ENCODE measurements at regions not wholly inside any gene's neighbourhood (a gene's known extent, or its start where the extent isn't known, plus 50 kb on each side); places are given as distances from the start of the nearest gene placed in this dataset.

DNA sequence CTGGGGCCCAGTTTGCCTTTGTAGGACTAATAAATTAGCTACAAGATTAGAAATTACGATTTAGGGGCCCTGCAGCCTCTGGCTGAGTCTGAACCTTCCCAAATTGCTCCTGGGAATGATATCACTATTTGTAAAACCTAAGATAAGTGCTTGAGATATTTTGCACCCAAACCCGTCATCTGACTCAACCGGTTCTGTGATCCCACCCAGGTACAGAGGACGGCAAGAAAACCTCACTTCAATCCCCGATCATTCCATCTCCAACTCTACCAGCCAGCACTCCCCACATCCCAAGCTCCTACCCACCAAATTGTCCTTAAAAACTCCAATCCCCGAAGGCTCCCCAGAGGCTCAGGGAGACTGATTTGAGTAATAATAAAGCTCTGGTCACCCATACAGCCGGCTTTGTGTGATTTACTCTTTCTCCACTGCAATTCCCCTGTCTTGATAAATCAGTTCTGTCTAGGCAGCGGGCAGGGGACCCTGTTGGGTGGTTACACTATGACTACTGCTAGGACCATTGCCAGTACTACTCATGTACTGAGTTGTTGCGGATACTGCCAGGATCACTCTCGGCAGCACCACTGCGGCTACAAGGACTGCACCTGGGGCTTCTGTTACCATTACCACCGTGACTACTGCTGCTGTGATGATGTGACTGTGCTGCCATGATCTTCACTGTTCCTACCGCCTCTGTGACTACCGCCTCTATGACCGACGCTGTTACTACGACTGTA, 73.1 kb downstream of the IRF8 start:
- no peak for ATAC-seq

DNA sequence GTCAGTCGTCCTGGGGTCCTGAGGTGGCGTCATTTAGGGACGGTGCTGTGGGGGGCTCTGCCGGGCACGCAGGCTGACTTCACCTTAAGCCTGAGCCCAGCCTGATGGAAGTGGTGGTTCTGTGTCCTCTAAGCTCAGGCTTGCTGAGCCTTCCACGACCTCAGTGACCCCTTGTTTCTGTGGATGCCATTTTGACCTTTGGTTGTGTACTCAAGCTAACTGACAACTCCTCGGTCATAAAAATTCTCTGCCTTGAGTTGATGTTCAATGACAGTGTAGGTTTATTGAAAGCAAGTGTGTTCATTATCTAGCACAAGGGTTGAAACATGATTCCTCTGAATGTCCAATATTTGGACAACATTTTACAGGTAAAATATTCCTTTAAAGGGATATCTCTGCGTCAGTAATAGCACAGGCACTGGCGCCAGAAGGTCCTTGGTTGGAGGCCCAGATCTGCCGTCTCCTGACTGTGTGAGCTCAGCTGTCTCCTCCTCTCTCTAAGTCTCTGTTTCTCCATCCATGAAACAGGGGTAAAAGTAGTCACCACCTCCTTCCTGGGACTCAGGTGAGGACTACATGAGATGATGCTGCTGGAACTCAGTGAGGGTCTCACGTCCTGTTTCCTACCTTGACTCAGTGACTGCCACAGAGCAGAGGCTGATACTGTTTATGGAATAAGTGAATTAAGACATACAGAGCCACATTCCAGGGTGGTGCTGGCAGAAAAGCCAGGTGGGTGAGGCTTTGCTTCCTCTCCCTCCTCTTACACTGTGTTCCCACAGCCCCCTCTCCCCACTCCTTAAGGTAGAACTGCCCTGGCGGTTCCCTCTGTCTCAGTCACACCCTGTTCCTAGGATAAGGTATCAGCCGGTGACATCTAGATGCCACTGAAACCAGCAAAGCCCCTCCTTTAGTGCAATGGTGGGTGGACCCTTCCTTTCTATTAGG, 75.7 kb downstream of the IRF8 start:
- DNase-seq (no peak), ATAC-seq (peak; percentile 48)

More for the DNA sequence above, 73.1 kb downstream of the IRF8 start:
- DNase-seq, result no peak

DNA sequence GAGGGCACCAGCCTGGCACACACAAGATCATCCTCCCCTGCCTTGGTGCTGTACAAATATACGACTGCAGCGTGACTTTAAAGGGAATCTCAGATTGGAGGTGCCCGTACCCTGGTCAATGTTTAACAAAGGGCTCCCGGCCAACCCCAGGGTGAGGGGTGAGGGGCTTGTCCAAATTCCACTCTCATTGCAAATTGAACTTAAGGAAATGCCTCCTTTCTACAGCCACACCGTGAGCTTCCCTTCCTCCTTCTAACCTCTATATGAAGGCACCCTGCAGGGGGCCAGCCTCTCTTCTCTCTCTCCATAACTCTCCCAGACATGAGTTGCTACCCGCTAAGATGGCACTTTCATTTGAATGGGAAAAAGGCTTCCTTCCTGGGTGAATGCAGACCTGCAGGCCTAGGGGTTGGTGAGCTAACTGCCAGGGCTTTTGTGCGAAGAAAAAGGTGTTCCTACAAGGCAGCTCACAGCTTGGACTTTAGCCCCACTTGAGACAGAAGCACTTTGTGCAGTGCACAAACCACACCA, 76.6 kb downstream of the IRF8 start:
- no peak for ATAC-seq
- no peak for DNase-seq

DNA sequence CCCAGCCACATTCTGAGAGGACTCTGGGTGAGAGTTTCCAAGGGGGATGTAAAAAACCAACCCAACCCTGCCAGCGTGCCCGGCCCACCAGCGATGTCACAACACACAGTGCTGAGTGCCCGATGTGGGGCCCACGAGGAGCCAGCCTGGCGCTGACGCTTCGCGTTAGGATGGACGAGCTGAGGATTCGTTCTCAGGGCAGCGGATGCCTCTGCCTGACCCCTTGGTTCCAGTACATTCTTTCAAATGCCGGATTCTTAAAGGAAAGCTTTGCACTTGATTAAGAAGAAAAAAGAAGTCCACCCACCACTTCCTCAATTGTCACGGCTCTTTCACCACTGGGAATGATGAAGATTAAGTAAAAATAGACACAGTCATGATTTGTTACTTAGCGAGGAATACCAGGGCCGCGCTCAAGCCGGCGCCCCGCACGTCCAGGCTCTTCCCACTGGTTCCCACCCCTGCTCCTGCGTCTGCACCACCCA, 79.4 kb downstream of the IRF8 start:
- ATAC-seq (no peak), DNase-seq (no peak)

DNA sequence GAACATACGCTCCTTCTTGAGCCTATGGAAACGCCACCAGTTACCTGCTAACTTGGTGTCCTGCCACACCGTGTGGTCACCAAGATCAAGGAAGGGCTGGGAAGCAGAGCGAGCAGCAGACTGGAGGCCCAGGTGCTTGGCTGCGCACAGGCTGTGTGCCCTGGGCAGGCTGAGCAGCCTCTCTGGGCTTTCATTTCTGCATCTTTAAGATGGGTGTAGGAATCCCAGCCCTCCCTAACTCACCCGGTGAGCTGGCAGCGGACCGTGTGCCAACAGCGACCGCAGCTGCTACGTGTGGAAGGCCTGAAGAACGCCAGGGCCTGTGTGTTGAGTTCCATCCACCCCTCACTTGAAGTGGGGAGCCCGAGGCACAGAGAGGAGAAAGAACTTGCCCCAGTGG, 80.0 kb downstream of the IRF8 start:
- ATAC-seq (no peak), DNase-seq (no peak)

DNA sequence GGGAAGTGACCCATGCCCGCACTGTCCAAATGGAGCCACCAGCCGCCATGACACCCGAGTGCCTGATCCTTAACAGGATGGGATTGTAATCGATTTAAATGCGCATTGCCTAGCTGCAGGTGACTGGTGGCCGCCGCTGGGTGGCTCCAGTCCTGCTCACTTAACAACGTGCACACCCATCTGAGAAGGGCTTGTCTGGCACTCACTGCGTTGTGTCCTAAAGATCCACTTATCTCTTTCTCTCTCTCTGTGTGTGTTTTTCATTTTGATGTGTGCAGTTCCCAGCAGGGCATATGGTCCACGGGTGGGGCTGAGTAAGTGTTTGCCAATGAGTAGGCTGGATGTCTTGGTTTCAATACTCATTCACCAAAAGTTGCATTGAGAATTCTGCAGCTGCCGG, 80.6 kb downstream of the IRF8 start:
- ATAC-seq (peak; percentile 24), DNase-seq (no peak)

DNA sequence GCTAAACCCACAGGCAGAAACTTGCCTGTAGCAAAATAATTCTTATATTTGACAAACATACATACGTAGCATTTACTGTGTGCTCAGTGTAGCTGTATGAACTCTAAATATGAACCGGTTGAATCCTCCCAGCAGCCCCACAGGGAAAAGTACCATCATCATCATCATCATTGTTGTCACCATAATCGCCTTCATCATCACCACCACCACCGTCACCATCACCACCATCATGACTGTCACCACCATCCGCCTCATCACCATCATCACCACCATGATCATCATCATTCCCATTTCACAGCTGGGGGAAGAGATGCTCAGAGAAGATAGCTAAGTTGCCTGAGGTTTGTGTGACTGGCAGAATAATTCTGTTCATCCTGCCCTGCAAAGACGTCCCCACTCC, 81.7 kb downstream of the IRF8 start:
- ATAC-seq (no peak), DNase-seq (no peak)

DNA sequence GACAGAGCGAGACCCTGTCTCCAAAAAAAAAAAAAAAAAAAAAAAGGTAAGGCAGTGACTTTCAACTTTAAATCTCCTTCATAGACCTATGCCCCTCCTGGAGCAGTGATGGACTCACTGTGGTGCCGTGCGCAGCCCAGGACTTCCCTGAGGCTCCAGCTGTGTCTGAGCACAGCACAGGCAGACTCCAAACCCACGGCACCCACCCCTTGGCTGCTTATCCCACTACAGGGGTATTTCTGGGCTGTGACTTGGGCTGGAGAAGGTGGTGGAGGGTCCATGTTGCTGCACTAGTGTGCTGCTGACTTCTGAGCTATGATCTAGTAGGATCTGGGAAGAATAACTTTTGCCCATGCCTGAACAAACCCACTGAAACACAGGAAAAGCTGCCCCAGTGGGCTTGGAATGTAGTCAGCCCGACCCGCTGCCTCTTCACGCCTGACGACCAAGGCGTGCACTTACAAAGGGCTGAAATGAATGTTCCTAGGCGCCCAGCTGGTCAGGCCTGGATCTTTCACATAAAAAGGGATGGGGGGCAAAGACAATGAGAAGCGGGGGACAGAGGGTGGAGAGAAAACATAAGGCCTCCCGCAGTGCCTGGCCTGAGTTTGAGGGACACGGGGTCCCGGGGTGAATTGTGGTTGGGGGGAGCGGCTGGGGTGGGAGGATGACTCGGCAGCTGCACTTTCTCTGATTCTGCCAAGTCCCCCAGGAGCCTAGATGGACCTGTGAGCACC, 83.0 kb downstream of the IRF8 start:
- DNase-seq (no peak), ATAC-seq (no peak)

DNA sequence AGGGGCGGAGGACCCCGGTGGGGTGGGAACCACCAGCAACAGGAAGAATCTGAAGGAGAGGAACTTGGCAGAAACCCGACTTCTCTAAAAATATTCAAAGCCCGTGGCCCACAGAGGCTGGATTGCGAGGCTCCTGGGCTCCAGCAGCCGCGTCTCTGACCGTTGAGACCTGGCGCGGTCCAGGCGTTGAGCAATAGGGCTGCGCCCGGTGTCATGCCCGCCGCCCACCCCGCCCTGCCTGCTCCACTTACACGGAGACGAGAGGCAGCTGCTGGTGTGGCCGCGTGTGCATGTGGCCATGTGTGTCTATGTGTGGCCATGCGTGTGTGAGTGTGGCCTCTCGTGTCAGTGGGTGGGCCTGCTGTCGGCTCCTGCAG, 83.6 kb downstream of the IRF8 start:
- no peak for ATAC-seq
- DNase-seq, result no peak

DNA sequence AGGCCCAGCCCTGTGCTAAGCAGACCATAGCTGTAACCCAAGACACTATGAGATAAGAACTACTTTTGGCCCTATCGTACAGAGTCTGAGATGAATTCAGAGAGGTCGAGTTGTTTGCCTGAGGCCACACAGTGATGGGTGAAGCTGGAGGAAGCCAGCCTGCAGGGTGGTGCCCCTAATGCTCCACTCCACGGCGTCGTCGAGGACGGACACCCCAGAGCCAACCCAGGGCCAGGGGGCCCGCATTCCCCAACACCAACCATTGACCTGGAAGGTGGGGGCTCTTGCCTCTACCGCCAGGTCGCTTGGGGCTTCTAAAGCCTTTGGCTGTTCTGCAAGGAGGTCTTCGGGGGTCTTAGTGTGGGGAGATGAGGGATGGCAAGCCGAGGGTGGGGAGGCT, 84.1 kb downstream of the IRF8 start:
- no peak for ATAC-seq

DNA sequence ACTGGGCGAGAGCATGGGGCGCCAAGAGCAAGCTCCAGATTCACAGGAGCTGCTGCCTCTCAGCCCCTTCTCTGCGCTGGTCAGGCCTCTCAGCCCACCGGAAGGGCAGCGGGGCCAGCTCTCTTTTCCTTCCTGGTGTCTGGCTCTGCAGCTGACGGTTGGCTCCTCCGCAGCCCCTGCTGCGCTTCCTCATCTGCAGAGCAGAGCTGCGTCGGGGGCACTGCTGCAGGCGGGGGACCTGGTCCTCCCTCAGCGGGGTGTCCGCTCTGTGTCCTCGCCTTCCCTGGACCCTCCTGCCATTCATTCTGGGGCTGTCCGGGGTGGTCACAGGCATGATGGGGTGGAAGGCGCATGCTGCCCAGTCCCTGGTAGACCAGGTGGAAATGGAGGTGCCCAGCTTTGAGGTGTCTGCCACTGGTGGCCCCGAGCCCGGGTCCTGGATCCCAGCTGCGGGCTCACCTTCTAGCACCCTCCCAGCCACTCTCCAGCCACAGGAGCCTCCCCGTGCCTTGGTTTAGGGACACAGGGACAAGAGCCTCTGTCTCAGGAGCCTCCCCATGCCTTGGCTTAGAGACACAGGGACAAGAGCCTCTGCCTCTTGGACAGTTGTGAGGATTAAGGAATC, 84.8 kb downstream of the IRF8 start:
- no peak for ATAC-seq
- no peak for DNase-seq

More for the DNA sequence above, 84.1 kb downstream of the IRF8 start:
- no peak for DNase-seq

DNA sequence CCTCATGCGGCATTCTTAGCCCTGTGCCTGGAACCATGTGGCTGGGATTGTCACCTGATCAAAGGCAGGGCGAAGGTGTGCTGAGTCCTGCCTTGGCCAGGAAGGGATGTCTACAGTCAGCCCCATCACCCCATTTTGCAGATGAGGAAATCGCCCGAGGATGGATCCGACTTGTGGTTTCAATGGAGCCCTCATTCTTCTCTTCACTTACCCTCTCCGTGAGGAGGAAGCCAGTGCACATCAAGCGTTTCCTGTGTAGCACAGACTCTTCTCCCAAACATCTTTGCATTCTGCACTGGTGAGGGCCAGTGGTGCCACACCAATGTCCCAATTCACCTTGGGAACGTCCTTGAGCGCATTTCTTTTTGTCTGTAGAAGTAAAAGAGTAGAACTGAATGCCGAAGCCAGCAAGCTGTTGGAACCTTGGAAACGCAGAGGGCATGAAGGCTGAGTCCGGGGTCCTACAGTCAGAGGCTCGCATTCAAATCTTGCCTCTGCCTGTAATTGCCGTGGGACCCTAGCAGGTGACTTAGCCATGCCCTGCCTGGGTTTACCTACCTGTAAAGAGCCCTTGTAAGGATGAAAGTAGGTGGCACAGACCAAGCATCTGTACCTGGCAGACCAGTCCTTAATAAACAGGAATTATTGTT, 85.4 kb downstream of the IRF8 start:
- ATAC-seq (no peak), DNase-seq (no peak)

DNA sequence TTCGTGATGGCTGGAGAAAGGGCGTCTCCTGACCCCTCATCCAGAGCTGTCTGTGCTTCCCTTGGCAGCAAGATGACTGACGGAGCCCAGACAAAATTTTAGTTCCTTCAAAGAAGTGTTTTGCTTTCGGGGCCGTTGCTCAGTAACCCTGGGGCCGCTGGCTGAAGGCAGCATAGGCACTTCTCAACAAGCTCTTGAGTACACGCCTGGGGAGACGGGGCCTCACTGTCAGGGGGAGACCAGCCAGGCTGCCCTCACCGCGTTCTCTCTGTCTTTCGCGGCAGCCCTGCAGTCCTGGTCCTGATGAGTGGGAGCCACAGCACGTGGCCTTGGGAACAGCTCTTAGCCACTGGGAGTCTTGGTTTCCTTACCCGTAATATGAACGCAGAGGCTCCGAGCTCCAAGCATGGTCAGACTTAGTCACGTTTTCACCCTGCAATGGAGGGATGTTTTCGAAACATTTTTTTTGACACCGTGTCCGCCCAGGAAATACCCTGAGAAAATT, 86.0 kb downstream of the IRF8 start:
- ATAC-seq (no peak), DNase-seq (no peak)

DNA sequence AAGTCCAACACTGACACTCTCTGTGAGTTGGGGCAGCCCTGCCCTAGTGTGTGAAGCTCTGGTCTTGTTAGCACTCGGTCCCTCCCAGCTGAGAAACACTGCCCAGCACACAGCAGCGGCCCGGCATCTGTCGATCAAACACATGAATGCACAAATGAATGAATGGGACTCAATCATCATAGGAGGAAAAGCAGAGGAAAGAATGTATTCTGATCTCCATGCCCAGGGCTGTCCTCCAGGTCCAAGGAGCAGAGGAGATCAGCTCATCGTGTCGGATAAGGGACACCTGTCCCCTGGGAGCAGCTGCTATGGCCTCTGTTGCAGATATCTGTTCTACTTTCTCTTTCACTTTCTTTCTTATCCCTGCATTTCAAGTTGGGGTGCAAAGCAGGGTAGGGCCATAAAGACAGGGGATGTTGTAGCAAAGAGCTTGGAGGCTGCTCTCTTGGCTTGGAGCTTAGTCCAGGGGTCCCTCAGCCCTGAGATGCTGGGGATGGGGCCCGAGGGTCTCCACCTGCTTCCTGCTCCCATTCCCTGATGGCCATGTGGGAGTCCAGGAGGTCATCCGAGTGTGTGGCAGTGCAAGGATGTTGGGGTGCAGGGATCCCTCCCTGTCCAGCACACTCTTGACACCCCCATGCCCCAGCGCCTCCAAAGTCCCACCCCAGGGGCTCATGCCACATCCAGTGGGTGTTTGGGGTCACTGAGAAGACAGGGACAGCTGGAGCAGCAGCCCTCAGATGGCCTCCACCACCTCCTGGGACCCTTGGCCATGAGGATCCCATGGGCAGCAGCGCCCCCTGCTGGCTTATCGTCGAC, 88.2 kb downstream of the IRF8 start:
- no peak for ATAC-seq
- DNase-seq, result peak; percentile 78

DNA sequence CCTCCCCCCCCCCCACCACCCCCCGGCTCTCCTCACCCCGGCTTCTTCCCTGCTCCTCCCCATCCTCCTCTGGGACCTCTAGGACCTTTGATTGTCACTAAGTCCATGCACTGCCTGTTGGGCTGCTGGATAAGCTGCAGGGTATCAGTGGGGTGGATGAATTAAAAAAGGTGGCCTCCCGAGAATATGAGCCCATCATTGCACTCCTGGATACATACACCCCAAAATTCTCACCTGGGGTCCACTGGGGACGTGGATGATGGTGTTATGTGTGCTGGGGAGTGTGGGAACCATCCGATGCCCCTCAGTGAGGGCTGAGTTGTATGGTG, 88.8 kb downstream of the IRF8 start:
- DNase-seq (no peak), ATAC-seq (no peak)

DNA sequence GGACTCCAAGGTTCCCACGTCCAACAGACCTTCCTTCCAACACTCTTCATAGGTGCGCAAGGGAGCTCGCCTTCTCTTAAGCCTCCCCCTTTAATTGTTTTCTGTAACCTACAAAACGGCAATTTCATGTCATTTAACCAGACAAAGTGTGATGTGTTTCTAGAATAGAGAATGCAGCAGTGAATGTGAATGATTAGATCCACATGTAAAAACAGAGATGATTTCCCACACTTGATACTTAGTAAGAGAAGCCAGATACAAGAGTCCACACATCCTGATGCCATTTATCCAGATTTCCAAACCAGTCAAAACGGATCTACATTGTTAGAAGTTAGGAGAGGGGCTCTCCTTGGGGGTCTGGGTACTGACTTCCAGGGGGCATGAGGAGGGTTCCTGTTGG, 89.3 kb downstream of the IRF8 start:
- ATAC-seq, result no peak
- DNase-seq, result no peak

DNA sequence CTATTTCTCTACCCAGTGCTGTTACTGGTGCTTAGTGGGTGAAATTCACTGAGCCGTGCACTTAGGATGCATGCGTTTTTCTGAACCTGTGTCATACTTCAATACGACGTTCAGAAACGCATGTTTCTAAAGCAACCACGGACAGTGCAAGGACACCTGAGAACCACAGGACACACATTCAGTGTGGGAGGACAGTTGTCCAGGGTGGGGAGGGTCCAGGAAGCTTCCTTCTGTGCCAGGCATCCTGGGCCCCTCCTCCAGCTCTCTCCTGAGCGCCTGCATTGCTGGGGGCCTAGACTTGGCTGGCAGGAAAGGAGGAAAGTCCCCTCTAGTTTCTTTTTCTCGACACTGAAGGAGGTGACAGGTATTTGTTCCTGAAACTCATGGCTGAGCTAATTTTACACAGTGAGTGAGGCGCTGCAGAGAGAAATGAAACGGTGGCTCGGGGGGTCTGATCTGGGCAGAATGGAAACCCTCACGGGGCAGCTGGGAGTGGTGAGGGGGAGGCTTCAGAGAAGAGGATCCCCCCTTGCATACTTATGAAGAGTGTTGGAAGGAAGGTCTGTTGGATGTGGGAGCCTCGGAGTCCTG, 89.9 kb downstream of the IRF8 start:
- ATAC-seq (peak; percentile 72), DNase-seq (peak; percentile 62)

DNA sequence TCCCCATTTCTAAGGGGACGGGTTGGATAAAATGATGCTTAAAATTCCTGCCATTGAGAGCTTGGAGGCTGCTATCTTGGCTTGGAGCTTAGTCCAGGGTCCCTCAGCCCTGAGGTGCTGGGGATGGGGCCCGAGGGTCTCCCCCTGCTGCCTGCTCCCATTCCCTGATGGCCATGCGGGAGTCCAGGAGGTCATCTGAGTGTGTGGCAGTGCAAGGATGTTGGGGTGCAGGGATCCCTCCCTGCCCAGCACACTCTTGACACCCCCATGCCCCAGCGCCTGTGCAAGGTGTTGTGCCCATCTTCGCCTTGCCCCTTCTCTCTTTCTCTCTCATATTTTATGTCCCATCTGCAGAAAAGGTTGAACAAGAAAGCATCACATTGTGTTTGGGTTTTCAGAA, 90.4 kb downstream of the IRF8 start:
- DNase-seq (no peak), ATAC-seq (no peak)

DNA sequence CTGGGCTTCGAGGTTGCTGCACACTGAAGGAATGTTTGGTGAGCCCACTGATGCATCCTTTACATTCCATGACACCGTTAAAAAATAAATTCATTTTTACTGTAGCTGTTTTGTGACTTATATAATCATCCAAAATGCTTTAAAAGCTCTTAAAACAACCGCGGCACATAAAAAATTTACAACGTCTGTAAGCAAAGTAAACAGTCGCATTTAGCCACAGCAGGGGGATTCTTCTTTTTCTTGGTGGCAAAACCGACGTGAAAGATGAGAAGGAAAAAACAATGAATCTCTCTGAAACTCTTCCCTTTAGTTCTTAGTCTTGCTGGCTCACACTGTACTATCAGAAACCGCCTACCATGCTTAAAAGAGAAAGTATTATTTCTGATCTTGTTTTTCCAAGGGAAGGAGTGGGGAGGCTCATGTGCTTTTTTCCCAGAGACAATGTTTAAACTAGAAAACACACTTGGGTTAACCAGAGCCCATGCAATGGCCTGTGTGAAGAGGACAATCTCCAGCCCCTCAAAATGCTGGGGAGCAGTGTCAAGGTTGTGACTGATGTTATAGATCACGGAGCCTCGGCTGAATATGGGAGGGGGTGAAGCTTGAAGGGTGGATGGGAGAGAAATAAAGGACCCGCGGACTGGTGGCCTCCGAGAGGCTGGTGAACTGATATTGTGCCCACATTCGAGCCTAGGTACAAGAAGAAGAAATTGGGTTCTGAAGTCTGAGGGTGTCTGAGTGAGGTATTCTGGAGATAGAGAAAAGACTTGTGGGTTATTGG, 91.1 kb downstream of the IRF8 start:
- peak; percentile 58 for ATAC-seq
- no peak for DNase-seq
